ENCODE measurements at regions not wholly inside any gene's neighbourhood (a gene's known extent, or its start where the extent isn't known, plus 50 kb on each side); places are given as distances from the start of the nearest gene placed in this dataset.
"Not testable (repeated sequence)": the region's sequence is repeated elsewhere in the genome, so short reads cannot be mapped to it uniquely, and the experiment has no call there.

- no peak overlapping the region for H3K4me3 ChIP-seq (ENCODE audit: low read depth, low read length)
- TF ChIP-seq, protein P1, sequence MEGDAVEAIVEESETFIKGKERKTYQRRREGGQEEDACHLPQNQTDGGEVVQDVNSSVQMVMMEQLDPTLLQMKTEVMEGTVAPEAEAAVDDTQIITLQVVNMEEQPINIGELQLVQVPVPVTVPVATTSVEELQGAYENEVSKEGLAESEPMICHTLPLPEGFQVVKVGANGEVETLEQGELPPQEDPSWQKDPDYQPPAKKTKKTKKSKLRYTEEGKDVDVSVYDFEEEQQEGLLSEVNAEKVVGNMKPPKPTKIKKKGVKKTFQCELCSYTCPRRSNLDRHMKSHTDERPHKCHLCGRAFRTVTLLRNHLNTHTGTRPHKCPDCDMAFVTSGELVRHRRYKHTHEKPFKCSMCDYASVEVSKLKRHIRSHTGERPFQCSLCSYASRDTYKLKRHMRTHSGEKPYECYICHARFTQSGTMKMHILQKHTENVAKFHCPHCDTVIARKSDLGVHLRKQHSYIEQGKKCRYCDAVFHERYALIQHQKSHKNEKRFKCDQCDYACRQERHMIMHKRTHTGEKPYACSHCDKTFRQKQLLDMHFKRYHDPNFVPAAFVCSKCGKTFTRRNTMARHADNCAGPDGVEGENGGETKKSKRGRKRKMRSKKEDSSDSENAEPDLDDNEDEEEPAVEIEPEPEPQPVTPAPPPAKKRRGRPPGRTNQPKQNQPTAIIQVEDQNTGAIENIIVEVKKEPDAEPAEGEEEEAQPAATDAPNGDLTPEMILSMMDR (IDR thresholded peaks at IDR 0.05; ENCODE audit: borderline replicate concordance, insufficient read depth, low read depth, low read length): no peak
These were observed 1519.6 kb downstream of the REEP3 start for GRCh38 chr10:65040796-65041195.

DNA sequence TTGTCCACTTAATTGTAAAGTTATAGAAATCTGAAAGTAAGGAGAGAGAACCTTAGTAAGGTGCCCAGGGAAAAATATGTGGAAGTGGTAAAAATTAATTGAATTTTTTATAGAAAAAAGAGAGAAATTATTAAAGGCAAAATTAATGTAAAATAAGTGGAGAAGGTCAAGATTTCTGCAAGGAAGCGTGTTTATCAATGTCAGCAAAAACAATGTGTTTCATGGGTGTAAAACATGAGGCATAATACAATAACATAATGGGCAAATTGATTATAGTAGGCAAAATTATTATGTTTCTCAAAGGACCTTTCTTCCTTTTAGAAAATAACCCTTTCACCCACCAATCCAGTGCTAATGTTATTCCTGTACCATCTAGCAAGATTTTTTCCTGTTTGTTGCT, 1520.1 kb downstream of the REEP3 start:
- no peak overlapping the region for H3K4me3 ChIP-seq (ENCODE audit: low read depth, low read length)
- TF ChIP-seq, protein P1 (IDR thresholded peaks at IDR 0.05; ENCODE audit: borderline replicate concordance, insufficient read depth, low read depth, low read length): no peak

GRCh38 chr10:65042496-65042895, 1521.3 kb downstream of the REEP3 start:
- TF ChIP-seq, protein P1 (IDR thresholded peaks at IDR 0.05; ENCODE audit: borderline replicate concordance, insufficient read depth, low read depth, low read length): no peak
- no peak overlapping the region for H3K4me3 ChIP-seq (ENCODE audit: low read depth, low read length)

GRCh38 chr10:65046831-65047230, 1525.6 kb downstream of the REEP3 start:
- TF ChIP-seq, protein P1 (IDR thresholded peaks at IDR 0.05; ENCODE audit: borderline replicate concordance, insufficient read depth, low read depth, low read length): no peak
- H3K4me3 ChIP-seq (ENCODE audit: low read depth, low read length): no peak overlapping the region

GRCh38 chr10:65052111-65052510, 1530.9 kb downstream of the REEP3 start:
- H3K4me3 ChIP-seq (ENCODE audit: low read depth, low read length): not testable (repeated sequence)

- H3K4me3 ChIP-seq (ENCODE audit: low read depth, low read length): not testable (repeated sequence)
These were observed 1532.2 kb downstream of the REEP3 start for GRCh38 chr10:65053397-65053796.

DNA sequence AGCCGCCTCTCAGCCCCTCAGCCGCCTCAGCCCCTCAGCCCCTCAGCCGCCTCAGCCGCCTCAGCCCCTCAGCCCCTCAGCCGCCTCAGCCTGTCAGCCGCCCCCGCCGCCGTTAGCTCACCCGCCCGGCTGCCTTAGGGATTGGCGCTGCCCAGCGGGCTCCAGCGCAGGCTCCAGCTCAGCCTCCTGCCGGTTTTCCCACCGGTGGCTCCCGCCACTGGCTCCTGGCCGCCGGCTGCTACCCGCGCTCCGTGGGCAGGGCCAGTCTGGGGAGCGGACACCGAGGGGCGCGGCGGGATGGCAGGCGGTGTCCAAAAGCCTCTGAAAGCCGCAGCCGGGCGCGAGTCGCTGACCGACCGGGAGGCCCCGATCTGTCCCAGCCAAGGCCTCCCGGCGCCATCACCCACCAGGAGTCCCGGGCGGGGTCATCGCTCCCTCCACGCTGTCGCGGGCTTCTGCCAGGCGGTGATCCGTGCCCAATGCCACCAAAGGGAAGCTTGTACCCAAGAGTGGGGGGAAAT, 1532.7 kb downstream of the REEP3 start:
- H3K4me3 ChIP-seq (ENCODE audit: low read depth, low read length): not testable (repeated sequence)

DNA sequence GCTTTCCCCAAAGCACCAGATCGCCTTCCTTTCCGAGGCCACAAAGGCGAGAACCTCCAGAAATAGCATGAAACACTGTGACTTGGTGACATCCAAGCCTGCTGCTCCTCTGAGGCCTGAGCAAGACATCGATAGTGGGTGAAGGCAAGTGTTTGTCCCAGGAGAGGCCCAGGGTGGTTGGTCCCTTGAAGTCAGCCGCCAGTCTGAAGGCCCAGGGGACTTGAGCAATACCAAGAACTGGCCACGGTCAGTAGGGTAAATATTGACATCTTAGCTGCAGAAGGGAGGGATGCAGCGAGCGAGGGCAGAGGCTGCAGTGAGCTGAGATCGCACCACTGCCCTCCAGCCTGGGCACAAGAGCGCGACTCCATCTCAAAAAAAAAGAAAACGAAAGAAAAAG, 1533.5 kb downstream of the REEP3 start:
- H3K4me3 ChIP-seq (ENCODE audit: low read depth, low read length): not testable (repeated sequence)

DNA sequence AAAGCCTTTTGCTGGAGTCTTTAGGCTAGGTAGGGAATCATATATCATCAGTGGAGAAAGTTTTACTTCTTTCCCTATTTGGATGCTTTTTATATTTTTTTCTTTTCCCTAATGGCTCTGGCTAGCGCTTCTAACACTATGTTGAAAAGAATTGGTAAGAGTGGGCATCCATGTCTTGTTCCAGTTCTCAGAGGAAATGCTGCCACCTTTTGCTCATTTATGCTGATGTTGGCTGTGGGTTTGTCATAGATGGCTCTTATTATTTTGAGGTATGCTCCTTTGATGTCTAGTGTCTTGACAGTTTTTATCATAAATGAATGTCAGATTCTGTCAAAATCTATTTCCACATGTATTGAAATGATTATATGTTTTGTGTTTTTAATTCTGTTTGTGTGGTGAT, 1544.1 kb downstream of the REEP3 start:
- TF ChIP-seq, protein P1 (IDR thresholded peaks at IDR 0.05; ENCODE audit: borderline replicate concordance, insufficient read depth, low read depth, low read length): no peak
- H3K4me3 ChIP-seq (ENCODE audit: low read depth, low read length): no peak overlapping the region

Data from GM12875 (cell line).